ENCODE measurements at regions not wholly inside any gene's neighbourhood (a gene's known extent, or its start where the extent isn't known, plus 50 kb on each side); places are given as distances from the start of the nearest gene placed in this dataset.
A peak's percentile ranks its signal among the peaks of the same experiment; 100 is the strongest.

- Histone ChIP-seq H3K9ac (no peak overlapping the region), H3K36me3 (ENCODE audit: control insufficient read depth, insufficient read depth, low read length) (no peaks in the 10 kb centered on the region), H3K27me3 (ENCODE audit: control insufficient read depth, insufficient read depth, low read length) (no peaks in the 10 kb centered on the region), H3K4me3 (ENCODE audit: low read depth, low read length) (peak overlapping the region; percentile 80), H3K4me2 (ENCODE audit: low read length) (peak overlapping the region; percentile 96), H2AFZ (peak overlapping the region; percentile 61), H3K79me2 (no peaks in the 10 kb centered on the region), H3K27ac (no peak overlapping the region), H3K9me3 (ENCODE audit: control insufficient read depth, low read length) (no peaks in the 10 kb centered on the region), H3K4me1 (no peaks in the 10 kb centered on the region)
- no peak for TF ChIP-seq CTCF (IDR thresholded peaks at IDR 0.05)
These were observed 386.8 kb downstream of the BCAT1 start for GRCh38 chr12:24561882-24562770.

GRCh38 chr12:24561411-24561871, 387.5 kb downstream of the BCAT1 start:
- no peaks in the 10 kb centered on the region for H3K4me1 ChIP-seq
- no peaks in the 10 kb centered on the region for H3K79me2 ChIP-seq
- H2AFZ ChIP-seq = peak overlapping the region; percentile 61
- H3K36me3 ChIP-seq (ENCODE audit: control insufficient read depth, insufficient read depth, low read length) = no peaks in the 10 kb centered on the region
- no peaks in the 10 kb centered on the region for H3K9me3 ChIP-seq (ENCODE audit: control insufficient read depth, low read length)
- H3K27ac ChIP-seq = no peak overlapping the region
- H3K4me2 ChIP-seq (ENCODE audit: low read length) = peak overlapping the region; percentile 96
- TF ChIP-seq CTCF (IDR thresholded peaks at IDR 0.05) = no peak
- H3K27me3 ChIP-seq (ENCODE audit: control insufficient read depth, insufficient read depth, low read length) = no peaks in the 10 kb centered on the region
- H3K4me3 ChIP-seq (ENCODE audit: low read depth, low read length) = peak overlapping the region; percentile 80
- H3K9ac ChIP-seq = no peak overlapping the region

GRCh38 chr12:24560831-24561271, 388.1 kb downstream of the BCAT1 start:
- no peak overlapping the region for H3K9ac ChIP-seq
- H3K36me3 ChIP-seq (ENCODE audit: control insufficient read depth, insufficient read depth, low read length) = no peaks in the 10 kb centered on the region
- no peaks in the 10 kb centered on the region for H3K9me3 ChIP-seq (ENCODE audit: control insufficient read depth, low read length)
- TF ChIP-seq CTCF (IDR thresholded peaks at IDR 0.05) = no peak
- H3K79me2 ChIP-seq = no peaks in the 10 kb centered on the region
- no peak overlapping the region for H3K4me3 ChIP-seq (ENCODE audit: low read depth, low read length)
- H3K27me3 ChIP-seq (ENCODE audit: control insufficient read depth, insufficient read depth, low read length) = no peaks in the 10 kb centered on the region
- H3K4me1 ChIP-seq = no peaks in the 10 kb centered on the region
- peak overlapping the region; percentile 61 for H2AFZ ChIP-seq
- H3K27ac ChIP-seq = no peak overlapping the region
- H3K4me2 ChIP-seq (ENCODE audit: low read length) = peak overlapping the region; percentile 96

- H3K79me2 ChIP-seq = no peaks in the 10 kb centered on the region
- no peaks in the 10 kb centered on the region for H3K9me3 ChIP-seq (ENCODE audit: control insufficient read depth, low read length)
- H3K4me2 ChIP-seq (ENCODE audit: low read length) = no peak overlapping the region
- no peaks in the 10 kb centered on the region for H3K4me1 ChIP-seq
- H3K27ac ChIP-seq = no peak overlapping the region
- H3K36me3 ChIP-seq (ENCODE audit: control insufficient read depth, insufficient read depth, low read length) = no peaks in the 10 kb centered on the region
- H2AFZ ChIP-seq = no peak overlapping the region
- no peak overlapping the region for H3K9ac ChIP-seq
- H3K27me3 ChIP-seq (ENCODE audit: control insufficient read depth, insufficient read depth, low read length) = no peaks in the 10 kb centered on the region
- H3K4me3 ChIP-seq (ENCODE audit: low read depth, low read length) = no peak overlapping the region
- TF ChIP-seq CTCF (IDR thresholded peaks at IDR 0.05) = no peak
These were observed 388.6 kb downstream of the BCAT1 start for GRCh38 chr12:24560192-24560775.
